Ovary (tissue), 3 donors: ENCODE measurements at regions not wholly inside any gene's neighbourhood (a gene's known extent, or its start where the extent isn't known, plus 50 kb on each side); places are given as distances from the start of the nearest gene placed in this dataset.

Source experiments
- EP300 ChIP-seq: sonication (generic); formaldehyde crosslinking; IDR thresholded peaks from one replicate; pipeline ENCODE4 v1.6.1; 2017; ENCODE audit warnings: antibody characterized with exemption
- POLR2A ChIP-seq: fragments of 450-650 bp; IDR thresholded peaks from one replicate; pipeline ENCODE4 v1.6.1; 2017; ENCODE audit warnings: antibody characterized with exemption, mild to moderate bottlenecking, moderate library complexity
- TF ChIP-seq, protein P1 (sequence below), 3 donors: fragments of 450-650 bp in 2 of 3; fragments of 200-600 bp in 1 of 3; IDR thresholded peaks; one replicate each; pipeline versions ENCODE4 v1.5.1 to v1.8.0; 2016 to 2022; ENCODE audit warnings: antibody characterized with exemption in 3 of 3, mild to moderate bottlenecking in 1 of 3
- donor health status: DM: no; HTN: no; CAD: no.

- TF ChIP-seq, protein P1, sequence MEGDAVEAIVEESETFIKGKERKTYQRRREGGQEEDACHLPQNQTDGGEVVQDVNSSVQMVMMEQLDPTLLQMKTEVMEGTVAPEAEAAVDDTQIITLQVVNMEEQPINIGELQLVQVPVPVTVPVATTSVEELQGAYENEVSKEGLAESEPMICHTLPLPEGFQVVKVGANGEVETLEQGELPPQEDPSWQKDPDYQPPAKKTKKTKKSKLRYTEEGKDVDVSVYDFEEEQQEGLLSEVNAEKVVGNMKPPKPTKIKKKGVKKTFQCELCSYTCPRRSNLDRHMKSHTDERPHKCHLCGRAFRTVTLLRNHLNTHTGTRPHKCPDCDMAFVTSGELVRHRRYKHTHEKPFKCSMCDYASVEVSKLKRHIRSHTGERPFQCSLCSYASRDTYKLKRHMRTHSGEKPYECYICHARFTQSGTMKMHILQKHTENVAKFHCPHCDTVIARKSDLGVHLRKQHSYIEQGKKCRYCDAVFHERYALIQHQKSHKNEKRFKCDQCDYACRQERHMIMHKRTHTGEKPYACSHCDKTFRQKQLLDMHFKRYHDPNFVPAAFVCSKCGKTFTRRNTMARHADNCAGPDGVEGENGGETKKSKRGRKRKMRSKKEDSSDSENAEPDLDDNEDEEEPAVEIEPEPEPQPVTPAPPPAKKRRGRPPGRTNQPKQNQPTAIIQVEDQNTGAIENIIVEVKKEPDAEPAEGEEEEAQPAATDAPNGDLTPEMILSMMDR (IDR thresholded peaks at IDR 0.05), result no peak
- TF ChIP-seq EP300 (no peak), POLR2A (no peak)
Measured at GRCh38 chr4:23477905-23478304, 411.9 kb downstream of the PPARGC1A start.
